Lower lobe of right lung (tissue), 2 donors: ENCODE measurements at regions not wholly inside any gene's neighbourhood (a gene's known extent, or its start where the extent isn't known, plus 50 kb on each side); places are given as distances from the start of the nearest gene placed in this dataset.

Experiments
- ATAC-seq, 2 donors: fragments of 200-7000 bp; cut with Tn5 transposase; one replicate each; pipeline ENCODE4 v1.9.1; 2020 to 2022; ENCODE audit warnings: mild to moderate bottlenecking in 2 of 2, moderate library complexity in 2 of 2
- DNase-seq: peaks from one replicate; pipeline ENCODE4 v3.0.0-alpha.2; 2020
- H3K27ac ChIP-seq: fragments of 200-600 bp; one replicate; pipeline ENCODE4 v1.8.0; 2022
- H3K27me3 ChIP-seq: fragments of 200-600 bp; one replicate; pipeline ENCODE4 v1.8.0; 2022; ENCODE audit warnings: low read depth
- H3K36me3 ChIP-seq: fragments of 200-600 bp; one replicate; pipeline ENCODE4 v1.8.0; 2022; ENCODE audit warnings: mild to moderate bottlenecking
- H3K4me1 ChIP-seq: fragments of 200-600 bp; one replicate; pipeline ENCODE4 v1.8.0; 2022
- H3K4me3 ChIP-seq: fragments of 200-600 bp; one replicate; pipeline ENCODE4 v1.8.0; 2022; ENCODE audit warnings: mild to moderate bottlenecking
- H3K9me3 ChIP-seq: fragments of 200-600 bp; one replicate; pipeline ENCODE4 v1.8.0; 2022
- intact Hi-C: fragments of 100-400 bp; cut with DNase I; formaldehyde crosslinking; loops from one replicate; pipeline ENCODE4 v1.11.0; 2022
- TF ChIP-seq, protein P1 (sequence below): fragments of 200-600 bp; IDR thresholded peaks from one replicate; pipeline ENCODE4 v1.8.0; 2022; ENCODE audit warnings: antibody characterized with exemption, mild to moderate bottlenecking
- donor health status: DM: no; HTN: yes; CAD: no; lungs with severe emphysema.

DNA sequence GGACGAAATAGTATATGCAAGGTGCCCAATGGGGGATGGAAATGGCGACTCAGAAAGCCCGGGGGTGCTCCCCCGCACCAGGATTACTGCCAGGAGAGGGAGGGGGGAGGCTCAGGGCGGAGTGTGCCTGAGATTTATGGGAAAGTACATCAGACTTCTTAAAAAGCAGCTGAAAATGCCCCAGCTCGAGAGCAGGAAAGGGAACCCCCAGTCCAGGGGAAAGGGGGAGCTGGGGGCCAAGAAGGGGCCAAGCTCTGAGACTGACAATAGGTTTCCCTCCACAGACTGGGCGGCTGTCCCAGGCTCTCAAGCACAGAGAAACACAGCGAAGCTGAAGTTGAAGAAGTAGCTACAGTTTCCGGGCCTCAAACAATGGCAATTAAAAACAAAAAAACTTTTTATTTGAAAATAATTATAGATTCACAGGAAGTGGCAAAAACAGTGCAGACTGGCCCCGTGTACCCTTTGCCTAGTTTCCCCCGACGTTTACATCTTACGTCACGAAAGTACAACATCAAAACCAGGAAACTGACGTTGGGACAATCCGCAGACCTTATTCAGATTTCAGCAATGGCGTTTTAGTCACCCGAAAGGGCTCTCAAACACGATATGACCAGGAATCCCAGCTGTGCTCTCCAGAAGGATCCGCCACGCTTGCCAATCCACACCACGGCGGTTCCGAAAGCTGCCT lies 83.9 kb upstream of the FGFR2 start:
- intact Hi-C loops, result no loop called here
- DNase-seq (no peak), ATAC-seq (no peak)
- Histone ChIP-seq H3K9me3 (peaks cover 8% of the 10 kb centered on the region), H3K36me3 (no peaks in the 10 kb centered on the region), H3K27ac (no peak overlapping the region), H3K4me1 (no peaks in the 10 kb centered on the region), H3K4me3 (no peak overlapping the region), H3K27me3 (peaks cover 4% of the 10 kb centered on the region)
- TF ChIP-seq, protein P1, sequence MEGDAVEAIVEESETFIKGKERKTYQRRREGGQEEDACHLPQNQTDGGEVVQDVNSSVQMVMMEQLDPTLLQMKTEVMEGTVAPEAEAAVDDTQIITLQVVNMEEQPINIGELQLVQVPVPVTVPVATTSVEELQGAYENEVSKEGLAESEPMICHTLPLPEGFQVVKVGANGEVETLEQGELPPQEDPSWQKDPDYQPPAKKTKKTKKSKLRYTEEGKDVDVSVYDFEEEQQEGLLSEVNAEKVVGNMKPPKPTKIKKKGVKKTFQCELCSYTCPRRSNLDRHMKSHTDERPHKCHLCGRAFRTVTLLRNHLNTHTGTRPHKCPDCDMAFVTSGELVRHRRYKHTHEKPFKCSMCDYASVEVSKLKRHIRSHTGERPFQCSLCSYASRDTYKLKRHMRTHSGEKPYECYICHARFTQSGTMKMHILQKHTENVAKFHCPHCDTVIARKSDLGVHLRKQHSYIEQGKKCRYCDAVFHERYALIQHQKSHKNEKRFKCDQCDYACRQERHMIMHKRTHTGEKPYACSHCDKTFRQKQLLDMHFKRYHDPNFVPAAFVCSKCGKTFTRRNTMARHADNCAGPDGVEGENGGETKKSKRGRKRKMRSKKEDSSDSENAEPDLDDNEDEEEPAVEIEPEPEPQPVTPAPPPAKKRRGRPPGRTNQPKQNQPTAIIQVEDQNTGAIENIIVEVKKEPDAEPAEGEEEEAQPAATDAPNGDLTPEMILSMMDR, result no peak

DNA sequence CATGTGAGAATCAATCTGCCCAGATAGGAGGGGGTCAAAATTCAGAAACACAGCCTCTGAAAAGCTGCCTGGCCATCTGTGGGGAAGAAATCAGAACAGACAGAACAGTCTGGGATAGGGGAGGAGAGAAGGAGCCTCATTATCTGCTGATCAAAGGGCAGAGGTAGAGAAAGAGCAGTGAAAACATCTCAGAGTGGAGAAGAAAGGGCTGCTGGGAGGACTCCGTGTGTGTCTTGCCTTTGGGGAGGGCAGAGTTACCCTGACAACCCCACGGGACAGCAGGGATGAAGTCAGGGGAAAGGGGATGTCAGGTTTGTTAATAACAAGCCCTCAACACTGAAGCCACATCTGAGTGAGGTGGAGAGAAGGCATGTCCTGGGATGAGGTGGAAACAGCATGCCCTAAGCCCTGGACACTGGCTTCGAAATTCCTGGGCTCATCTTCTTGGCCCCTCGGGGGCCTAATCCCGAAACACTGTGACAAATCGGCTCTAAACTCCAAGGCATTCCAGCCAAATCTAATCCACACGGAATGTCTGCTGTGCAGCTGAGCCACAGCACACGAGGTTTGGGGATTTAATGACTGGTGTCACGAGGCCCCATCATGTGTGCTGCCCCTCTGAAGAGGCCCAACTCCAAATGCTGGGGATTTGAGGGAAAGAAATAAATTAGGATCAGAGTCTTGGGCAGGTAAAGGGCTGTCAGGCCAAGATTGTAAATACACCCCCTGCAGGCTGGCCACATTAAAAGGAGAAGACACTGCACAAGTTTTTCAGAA lies 82.8 kb upstream of the FGFR2 start:
- ATAC-seq (no peak), DNase-seq (no peak)
- TF ChIP-seq, protein P1, result no peak
- Histone ChIP-seq H3K27me3 (peaks cover 4% of the 10 kb centered on the region), H3K4me3 (no peak overlapping the region), H3K36me3 (no peaks in the 10 kb centered on the region), H3K9me3 (peaks cover 8% of the 10 kb centered on the region), H3K4me1 (no peaks in the 10 kb centered on the region), H3K27ac (no peak overlapping the region)
- intact Hi-C loops, result no loop called here

- Histone ChIP-seq H3K27me3 (no peaks in the 10 kb centered on the region), H3K27ac (no peak overlapping the region), H3K4me3 (no peak overlapping the region), H3K36me3 (no peaks in the 10 kb centered on the region), H3K9me3 (peaks cover 8% of the 10 kb centered on the region), H3K4me1 (no peaks in the 10 kb centered on the region)
- TF ChIP-seq, protein P1, result no peak
- DNase-seq, result no peak
- intact Hi-C loops, result no loop called here
- no peak for ATAC-seq
These were observed 81.7 kb upstream of the FGFR2 start for GRCh38 chr10:121679916-121680315.

- TF ChIP-seq, protein P1, result no peak
- H3K27me3 ChIP-seq, result no peaks in the 10 kb centered on the region
- intact Hi-C loops, result no loop called here
- no peaks in the 10 kb centered on the region for H3K4me1 ChIP-seq
- ATAC-seq (no peak), DNase-seq (no peak)
- no peak overlapping the region for H3K4me3 ChIP-seq
- H3K36me3 ChIP-seq, result no peaks in the 10 kb centered on the region
- no peak overlapping the region for H3K27ac ChIP-seq
- peaks cover 8% of the 10 kb centered on the region for H3K9me3 ChIP-seq
These were observed 80.5 kb upstream of the FGFR2 start for GRCh38 chr10:121678631-121679174.

GRCh38 chr10:121677880-121678279 lies 79.6 kb upstream of the FGFR2 start:
- Histone ChIP-seq H3K27ac (no peak overlapping the region), H3K36me3 (no peaks in the 10 kb centered on the region), H3K27me3 (no peaks in the 10 kb centered on the region), H3K4me3 (no peak overlapping the region), H3K4me1 (no peaks in the 10 kb centered on the region), H3K9me3 (peaks cover 8% of the 10 kb centered on the region)
- intact Hi-C loops, result no loop called here
- ATAC-seq (no peak), DNase-seq (no peak)
- TF ChIP-seq, protein P1, result no peak
